Kidney (tissue), 13 donors: ENCODE measurements at regions not wholly inside any gene's neighbourhood (a gene's known extent, or its start where the extent isn't known, plus 50 kb on each side); places are given as distances from the start of the nearest gene placed in this dataset.
A peak's percentile ranks its signal among the peaks of the same experiment; 100 is the strongest.

Experiments
- DNase-seq, 5 donors: peaks; one replicate each; pipeline ENCODE4 v3.0.0-alpha.2; 2013 to 2020
- FAIRE-seq: peaks from 2 replicates; lab custom pipeline; 2012; peaks lifted over from hg19 to GRCh38; lab: Jason Lieb, UNC
- H3K27ac ChIP-seq, 2 donors: one replicate each; pipeline ENCODE4 v1.7.0; 2013; ENCODE audit warnings: low read depth in 2 of 2, low read length in 2 of 2, inconsistent platforms in 1 of 2
- H3K27me3 ChIP-seq: one replicate; pipeline ENCODE4 v1.7.1; 2013; ENCODE audit warnings: low read length, inconsistent platforms; ENCODE audit not compliant: control insufficient read depth, insufficient read depth
- H3K36me3 ChIP-seq, 3 donors: one replicate each; pipeline versions ENCODE4 v1.7.0 to v1.7.1; 2013; ENCODE audit warnings: low read length in 3 of 3, control low read depth in 1 of 3, inconsistent platforms in 1 of 3; ENCODE audit not compliant: insufficient read depth in 3 of 3, control insufficient read depth in 2 of 3
- H3K4me1 ChIP-seq, 3 donors: one replicate each; pipeline versions ENCODE4 v1.7.0 to v1.7.1; 2013; ENCODE audit warnings: low read length in 3 of 3, inconsistent platforms in 1 of 3, low read depth in 1 of 3; ENCODE audit not compliant: control insufficient read depth in 2 of 3, insufficient read depth in 2 of 3
- H3K4me3 ChIP-seq, 3 donors: one replicate each; pipeline versions ENCODE4 v1.7.0 to v1.8.1; 2013; ENCODE audit warnings: low read length in 3 of 3, control low read depth in 1 of 3, inconsistent platforms in 1 of 3
- H3K9ac ChIP-seq, 3 donors: one replicate each; pipeline versions ENCODE4 v1.7.0 to v1.7.1; 2013; ENCODE audit warnings: low read length in 3 of 3, control low read depth in 1 of 3, inconsistent platforms in 1 of 3
- H3K9me3 ChIP-seq, 3 donors: one replicate each; pipeline versions ENCODE4 v1.7.0 to v1.7.1; 2013; ENCODE audit warnings: low read length in 3 of 3, control low read depth in 1 of 3, inconsistent platforms in 1 of 3; ENCODE audit not compliant: control insufficient read depth in 2 of 3, insufficient read depth in 1 of 3
- intact Hi-C: fragments of 100-400 bp; cut with DNase I; formaldehyde crosslinking; loops from one replicate; pipeline ENCODE4 v1.11.1; 2022
- TF ChIP-seq, protein P1 (sequence below): IDR thresholded peaks from 3 replicates; pipeline ENCODE4 v1.5.1; 2012; ENCODE audit warnings: mild to moderate bottlenecking, moderate library complexity, borderline replicate concordance; ENCODE audit not compliant: insufficient read depth; ENCODE audit errors: extremely low read depth
- donor health status: control.
- donor health status: control.
- donor health status: control.
- donor health status: control.
- donor health status: control.
- donor health status: DM: yes; HTN: yes; CAD: no.
- donor health status: Normal renal cell carcinoma (clear cell type).

DNA sequence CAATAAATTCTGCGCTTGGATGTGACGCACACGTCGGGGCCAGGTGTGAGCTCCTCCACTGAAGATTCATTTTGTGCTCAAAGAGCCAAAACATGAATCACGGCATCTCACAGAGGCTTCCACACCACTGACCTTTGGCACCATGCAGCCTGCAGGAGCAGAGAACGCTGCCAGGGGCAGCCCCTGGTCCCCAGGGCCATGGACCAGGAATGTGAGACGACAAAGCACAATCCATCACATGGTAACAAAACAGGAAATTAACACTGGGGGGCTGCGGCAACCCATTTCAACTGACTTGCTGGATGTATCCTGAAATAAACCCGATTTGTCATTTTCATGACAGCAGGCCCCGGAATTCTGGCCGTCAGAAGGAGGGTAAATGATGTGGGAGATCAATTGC lies 167.5 kb upstream of the IGF1R start:
- FAIRE-seq = no peak
- Histone ChIP-seq H3K27ac (no peak overlapping the region), H3K27me3 (no peaks in the 10 kb centered on the region), H3K4me1 (no peaks in the 10 kb centered on the region), H3K36me3 (no peaks in the 10 kb centered on the region), H3K4me3 (no peak overlapping the region), H3K9ac (no peak overlapping the region), H3K9me3 (peaks cover 0 to 18% (median 2%) of the 10 kb centered on the region in 3 donors)
- intact Hi-C loops = no loop called here
- DNase-seq = peak in 4 of 5 donors; percentile 11 to 81 (median 25)
- TF ChIP-seq, protein P1, sequence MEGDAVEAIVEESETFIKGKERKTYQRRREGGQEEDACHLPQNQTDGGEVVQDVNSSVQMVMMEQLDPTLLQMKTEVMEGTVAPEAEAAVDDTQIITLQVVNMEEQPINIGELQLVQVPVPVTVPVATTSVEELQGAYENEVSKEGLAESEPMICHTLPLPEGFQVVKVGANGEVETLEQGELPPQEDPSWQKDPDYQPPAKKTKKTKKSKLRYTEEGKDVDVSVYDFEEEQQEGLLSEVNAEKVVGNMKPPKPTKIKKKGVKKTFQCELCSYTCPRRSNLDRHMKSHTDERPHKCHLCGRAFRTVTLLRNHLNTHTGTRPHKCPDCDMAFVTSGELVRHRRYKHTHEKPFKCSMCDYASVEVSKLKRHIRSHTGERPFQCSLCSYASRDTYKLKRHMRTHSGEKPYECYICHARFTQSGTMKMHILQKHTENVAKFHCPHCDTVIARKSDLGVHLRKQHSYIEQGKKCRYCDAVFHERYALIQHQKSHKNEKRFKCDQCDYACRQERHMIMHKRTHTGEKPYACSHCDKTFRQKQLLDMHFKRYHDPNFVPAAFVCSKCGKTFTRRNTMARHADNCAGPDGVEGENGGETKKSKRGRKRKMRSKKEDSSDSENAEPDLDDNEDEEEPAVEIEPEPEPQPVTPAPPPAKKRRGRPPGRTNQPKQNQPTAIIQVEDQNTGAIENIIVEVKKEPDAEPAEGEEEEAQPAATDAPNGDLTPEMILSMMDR = no peak

DNA sequence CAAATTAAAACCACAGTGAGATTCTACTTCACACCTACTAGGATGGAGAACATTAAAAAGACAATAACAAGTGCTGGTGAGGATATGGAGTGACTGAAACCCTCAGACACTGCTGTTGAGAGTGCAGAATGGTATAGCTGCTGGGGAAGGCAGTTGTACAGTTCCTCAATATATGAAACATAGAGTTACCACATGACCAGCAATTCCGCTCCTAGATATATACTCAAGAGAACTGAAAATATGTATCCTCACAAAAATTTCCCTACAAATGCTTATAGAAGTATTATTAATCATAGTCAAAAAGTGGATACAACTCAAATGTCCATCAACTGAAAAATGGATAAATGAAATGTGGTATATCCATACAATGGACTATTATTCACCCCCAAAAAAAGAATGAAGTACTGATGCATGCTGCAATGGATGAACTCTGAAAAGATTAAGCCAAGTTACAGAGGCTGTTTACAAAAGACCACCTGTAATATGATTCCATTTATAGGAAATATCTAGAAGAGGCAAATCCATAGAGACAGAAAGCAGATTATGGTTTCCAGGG lies 164.7 kb upstream of the IGF1R start:
- no peak for DNase-seq
- peaks cover 0 to 13% (median 2%) of the 10 kb centered on the region in 3 donors for H3K9me3 ChIP-seq
- H3K27ac ChIP-seq = no peak overlapping the region
- no peaks in the 10 kb centered on the region for H3K4me1 ChIP-seq
- no peaks in the 10 kb centered on the region for H3K36me3 ChIP-seq
- no peak overlapping the region for H3K9ac ChIP-seq
- H3K27me3 ChIP-seq = no peaks in the 10 kb centered on the region
- no peak for FAIRE-seq
- intact Hi-C loops = no loop called here
- no peak overlapping the region for H3K4me3 ChIP-seq
- TF ChIP-seq, protein P1 = no peak

DNA sequence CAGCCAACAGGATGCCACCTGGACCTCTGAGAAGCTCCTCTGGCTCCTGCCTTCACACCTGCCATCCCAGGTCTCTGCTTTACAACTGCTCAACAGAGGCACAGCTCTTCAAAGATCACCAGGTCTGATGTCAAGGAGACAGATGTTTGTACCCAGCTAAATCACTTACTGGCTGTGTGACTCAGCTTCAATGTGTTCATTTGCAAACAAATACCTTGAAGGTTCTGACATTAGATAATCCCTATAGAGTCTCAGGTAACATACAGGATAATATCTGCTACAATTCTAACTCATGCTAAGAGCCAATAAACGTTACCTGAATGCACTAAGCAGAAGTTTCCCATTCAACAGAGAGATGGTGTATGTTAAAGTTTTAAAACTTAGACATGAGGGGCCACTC lies 163.4 kb upstream of the IGF1R start:
- Histone ChIP-seq H3K27me3 (no peaks in the 10 kb centered on the region), H3K27ac (no peak overlapping the region), H3K4me3 (no peak overlapping the region), H3K4me1 (no peaks in the 10 kb centered on the region), H3K9me3 (peaks cover 0 to 13% (median 2%) of the 10 kb centered on the region in 3 donors), H3K9ac (no peak overlapping the region), H3K36me3 (no peaks in the 10 kb centered on the region)
- FAIRE-seq = no peak
- DNase-seq = no peak
- intact Hi-C loops = no loop called here
- TF ChIP-seq, protein P1 = no peak

DNA sequence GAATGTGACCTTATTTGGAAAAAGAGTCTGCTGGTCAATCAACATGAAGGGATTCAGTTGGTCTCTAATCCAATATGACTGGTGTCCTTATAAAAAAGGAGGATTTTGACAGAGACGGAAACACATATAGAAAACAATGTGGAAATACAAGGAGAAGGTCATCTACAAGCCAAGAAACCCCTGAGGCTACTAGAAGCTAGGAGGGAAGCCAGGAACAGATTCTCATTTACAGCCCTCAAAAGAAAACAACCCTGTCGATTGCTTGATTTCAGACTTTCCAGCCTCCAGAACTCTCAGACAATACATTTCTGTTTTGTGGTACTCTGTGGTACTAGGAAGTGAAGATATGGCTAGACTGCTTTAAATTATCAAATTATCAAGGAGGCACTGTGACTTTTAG lies 162.9 kb upstream of the IGF1R start:
- no peaks in the 10 kb centered on the region for H3K36me3 ChIP-seq
- H3K9me3 ChIP-seq = peaks cover 0 to 13% (median 2%) of the 10 kb centered on the region in 3 donors
- H3K4me3 ChIP-seq = no peak overlapping the region
- no peaks in the 10 kb centered on the region for H3K4me1 ChIP-seq
- no peaks in the 10 kb centered on the region for H3K27me3 ChIP-seq
- intact Hi-C loops = no loop called here
- TF ChIP-seq, protein P1 = no peak
- no peak overlapping the region for H3K27ac ChIP-seq
- no peak for DNase-seq
- H3K9ac ChIP-seq = no peak overlapping the region
- FAIRE-seq = no peak
